ENCODE measurements at regions not wholly inside any gene's neighbourhood (a gene's known extent, or its start where the extent isn't known, plus 50 kb on each side); places are given as distances from the start of the nearest gene placed in this dataset.

DNA sequence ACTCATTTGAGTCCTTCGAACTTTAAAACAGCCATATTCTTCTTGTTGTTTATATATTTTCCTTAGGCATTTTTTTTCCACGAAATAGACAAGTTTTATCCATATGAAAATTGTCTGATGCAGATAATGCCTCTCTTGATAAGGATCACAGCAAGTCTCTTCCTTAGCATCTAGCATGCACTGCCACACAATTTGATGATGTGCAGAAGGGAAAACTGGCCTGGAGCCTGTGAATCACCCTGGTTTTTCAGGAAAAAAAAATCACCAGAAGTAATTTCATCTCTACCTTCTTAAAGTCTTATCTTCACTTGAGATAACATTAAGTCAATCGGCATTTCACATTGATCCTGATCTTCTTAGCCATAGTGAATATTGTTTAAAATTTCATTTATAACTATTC, 199.8 kb downstream of the TENT5A start:
- H3K4me3 ChIP-seq (ENCODE audit: low read depth, low read length), result no peak overlapping the region
- no peak for DNase-seq (ENCODE audit: low read depth)
- TF ChIP-seq MYC (IDR thresholded peaks at IDR 0.05; ENCODE audit: low read depth, low read length) (no peak), POLR2A (IDR thresholded peaks at IDR 0.05; ENCODE audit: extremely low read depth, insufficient read length) (no peak)
- TF ChIP-seq, protein P1, sequence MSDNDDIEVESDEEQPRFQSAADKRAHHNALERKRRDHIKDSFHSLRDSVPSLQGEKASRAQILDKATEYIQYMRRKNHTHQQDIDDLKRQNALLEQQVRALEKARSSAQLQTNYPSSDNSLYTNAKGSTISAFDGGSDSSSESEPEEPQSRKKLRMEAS (IDR thresholded peaks at IDR 0.05; ENCODE audit: low read depth, low read length), result no peak
- TF ChIP-seq, protein P2, sequence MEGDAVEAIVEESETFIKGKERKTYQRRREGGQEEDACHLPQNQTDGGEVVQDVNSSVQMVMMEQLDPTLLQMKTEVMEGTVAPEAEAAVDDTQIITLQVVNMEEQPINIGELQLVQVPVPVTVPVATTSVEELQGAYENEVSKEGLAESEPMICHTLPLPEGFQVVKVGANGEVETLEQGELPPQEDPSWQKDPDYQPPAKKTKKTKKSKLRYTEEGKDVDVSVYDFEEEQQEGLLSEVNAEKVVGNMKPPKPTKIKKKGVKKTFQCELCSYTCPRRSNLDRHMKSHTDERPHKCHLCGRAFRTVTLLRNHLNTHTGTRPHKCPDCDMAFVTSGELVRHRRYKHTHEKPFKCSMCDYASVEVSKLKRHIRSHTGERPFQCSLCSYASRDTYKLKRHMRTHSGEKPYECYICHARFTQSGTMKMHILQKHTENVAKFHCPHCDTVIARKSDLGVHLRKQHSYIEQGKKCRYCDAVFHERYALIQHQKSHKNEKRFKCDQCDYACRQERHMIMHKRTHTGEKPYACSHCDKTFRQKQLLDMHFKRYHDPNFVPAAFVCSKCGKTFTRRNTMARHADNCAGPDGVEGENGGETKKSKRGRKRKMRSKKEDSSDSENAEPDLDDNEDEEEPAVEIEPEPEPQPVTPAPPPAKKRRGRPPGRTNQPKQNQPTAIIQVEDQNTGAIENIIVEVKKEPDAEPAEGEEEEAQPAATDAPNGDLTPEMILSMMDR (IDR thresholded peaks at IDR 0.05; ENCODE audit: low read depth, low read length), result no peak

DNA sequence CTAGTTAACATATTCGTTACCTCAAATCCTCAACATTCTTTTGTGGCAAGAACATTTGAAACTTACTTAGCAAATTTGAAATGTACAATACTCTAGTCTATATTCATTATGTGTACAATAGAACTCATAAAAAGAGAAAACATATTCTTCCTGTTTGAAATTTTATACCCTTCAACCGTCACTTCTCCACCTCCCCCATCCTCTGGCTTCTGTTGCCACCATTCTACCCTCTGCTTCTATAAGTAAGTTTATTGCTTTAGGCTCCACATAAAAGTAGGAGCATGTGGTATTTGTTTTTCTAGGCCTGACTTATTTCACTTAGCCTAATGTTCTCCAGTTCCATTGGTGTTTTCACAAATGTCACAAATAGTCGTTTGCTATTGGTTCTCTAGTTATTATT, 205.3 kb downstream of the TENT5A start:
- no peak overlapping the region for H3K4me3 ChIP-seq (ENCODE audit: low read depth, low read length)
- TF ChIP-seq, protein P1 (IDR thresholded peaks at IDR 0.05; ENCODE audit: low read depth, low read length), result no peak
- TF ChIP-seq MYC (IDR thresholded peaks at IDR 0.05; ENCODE audit: low read depth, low read length), result no peak
- no peak for TF ChIP-seq POLR2A (IDR thresholded peaks at IDR 0.05; ENCODE audit: extremely low read depth, insufficient read length)
- TF ChIP-seq, protein P2 (IDR thresholded peaks at IDR 0.05; ENCODE audit: low read depth, low read length), result no peak
- no peak for DNase-seq (ENCODE audit: low read depth)

DNA sequence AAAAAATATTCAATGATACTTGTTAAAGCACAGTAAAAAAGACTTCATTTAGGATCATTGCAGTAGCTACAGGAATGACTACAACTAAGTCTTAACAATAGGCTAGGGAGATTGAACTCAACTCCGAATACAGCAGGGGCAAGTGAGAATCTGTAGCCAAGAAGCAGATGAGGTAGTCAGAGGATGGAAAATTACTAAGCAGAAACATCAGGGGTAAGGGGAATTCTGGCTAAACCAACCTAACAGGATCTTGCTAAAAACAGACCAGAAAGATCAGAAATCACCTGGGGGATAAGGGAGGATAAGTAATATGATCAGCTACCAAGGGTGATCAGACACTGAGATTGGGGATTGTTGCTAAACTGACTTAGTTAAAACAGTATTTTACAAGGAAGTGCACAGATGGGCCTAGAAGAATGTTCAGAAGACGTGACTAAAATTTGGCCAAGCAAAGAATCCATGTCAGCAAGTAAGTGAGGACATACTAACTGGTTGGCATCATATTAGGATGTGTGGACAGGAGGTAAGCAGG, 217.5 kb downstream of the TENT5A start:
- no peak for DNase-seq (ENCODE audit: low read depth)
- H3K4me3 ChIP-seq (ENCODE audit: low read depth, low read length), result no peak overlapping the region
- TF ChIP-seq, protein P2 (IDR thresholded peaks at IDR 0.05; ENCODE audit: low read depth, low read length), result no peak
- no peak for TF ChIP-seq POLR2A (IDR thresholded peaks at IDR 0.05; ENCODE audit: extremely low read depth, insufficient read length)
- TF ChIP-seq, protein P1 (IDR thresholded peaks at IDR 0.05; ENCODE audit: low read depth, low read length), result no peak
- TF ChIP-seq MYC (IDR thresholded peaks at IDR 0.05; ENCODE audit: low read depth, low read length), result no peak

DNA sequence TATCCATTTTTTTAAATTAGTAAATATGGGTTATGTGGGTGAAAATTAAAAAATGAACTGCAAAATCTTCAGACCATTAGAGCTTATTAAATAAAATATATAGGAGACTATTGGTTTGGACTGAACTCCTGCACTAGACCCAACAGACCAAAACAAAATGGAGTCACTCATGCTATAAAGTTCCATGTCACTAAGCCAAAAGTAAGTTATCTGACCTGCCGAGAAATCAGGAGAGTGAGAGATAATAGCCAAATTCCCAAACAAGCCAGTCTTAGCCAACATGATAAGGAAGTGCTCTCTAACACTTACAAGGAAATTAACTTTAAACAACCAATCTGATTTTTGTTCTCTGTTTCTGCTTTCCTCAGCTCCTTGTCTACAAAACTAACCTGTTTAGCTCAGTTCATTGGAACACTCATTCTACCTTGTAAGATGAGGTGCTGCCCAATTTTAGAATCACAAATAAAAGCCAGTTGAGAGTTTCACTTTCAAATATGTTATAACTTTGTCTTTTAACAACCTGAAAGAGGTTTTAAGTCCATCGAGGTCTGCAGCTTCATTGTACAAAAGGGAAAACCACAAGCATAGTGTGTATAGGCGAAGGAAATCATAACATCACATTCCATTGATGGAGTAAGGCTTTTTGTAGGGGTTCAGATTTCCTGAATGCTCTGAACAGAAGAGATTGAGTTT, 220.5 kb downstream of the TENT5A start:
- no peak overlapping the region for H3K4me3 ChIP-seq (ENCODE audit: low read depth, low read length)
- TF ChIP-seq, protein P2 (IDR thresholded peaks at IDR 0.05; ENCODE audit: low read depth, low read length), result no peak
- TF ChIP-seq POLR2A (IDR thresholded peaks at IDR 0.05; ENCODE audit: extremely low read depth, insufficient read length) (no peak), MYC (IDR thresholded peaks at IDR 0.05; ENCODE audit: low read depth, low read length) (no peak)
- TF ChIP-seq, protein P1 (IDR thresholded peaks at IDR 0.05; ENCODE audit: low read depth, low read length), result no peak
- no peak for DNase-seq (ENCODE audit: low read depth)

DNA sequence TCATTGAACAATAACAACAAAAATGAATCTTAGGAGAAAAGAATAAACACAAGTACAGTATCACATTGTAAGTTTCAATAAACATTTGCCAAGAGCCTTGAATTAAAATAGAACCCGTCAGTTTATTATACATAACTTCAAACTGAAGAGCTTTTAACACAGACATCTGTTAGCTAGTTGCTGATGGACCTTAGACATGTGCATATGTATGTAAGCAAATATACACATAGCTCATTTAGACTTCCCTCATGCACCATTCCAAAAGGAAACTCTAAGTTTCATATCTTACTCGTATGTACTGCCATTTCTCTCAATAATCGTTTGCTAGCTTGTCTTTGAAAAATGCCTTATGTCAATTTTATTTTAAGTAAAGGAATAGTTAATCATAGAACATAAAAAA, 235.0 kb downstream of the TENT5A start:
- no peak for DNase-seq (ENCODE audit: low read depth)
- TF ChIP-seq POLR2A (IDR thresholded peaks at IDR 0.05; ENCODE audit: extremely low read depth, insufficient read length) (no peak), MYC (IDR thresholded peaks at IDR 0.05; ENCODE audit: low read depth, low read length) (no peak)
- TF ChIP-seq, protein P2 (IDR thresholded peaks at IDR 0.05; ENCODE audit: low read depth, low read length), result no peak
- TF ChIP-seq, protein P1 (IDR thresholded peaks at IDR 0.05; ENCODE audit: low read depth, low read length), result no peak
- no peak overlapping the region for H3K4me3 ChIP-seq (ENCODE audit: low read depth, low read length)

Measured in NB4 (cell line).